ENCODE measurements at regions not wholly inside any gene's neighbourhood (a gene's known extent, or its start where the extent isn't known, plus 50 kb on each side); places are given as distances from the start of the nearest gene placed in this dataset.

GRCh38 chr2:150782613-150783012, 295.1 kb upstream of the RND3 start:
- intact Hi-C loops (cut with DNase I, micrococcal nuclease) = no loop called here
- H3K27me3 ChIP-seq (ENCODE audit: control insufficient read depth in 1 of 2, insufficient read depth in 2 of 2, low read length in 2 of 2) = no peaks in the 10 kb centered on the region
- TF ChIP-seq CTCF (IDR thresholded peaks at IDR 0.05) = no peak
- Mint-ChIP-seq H3K27me3 (no peaks in the 10 kb centered on the region), H3K27ac (no peak overlapping the region), H3K4me3 (no peak overlapping the region), H3K9me3 (no peaks in the 10 kb centered on the region), H3K4me1 (ENCODE audit: low read depth) (no peaks in the 10 kb centered on the region), H3K36me3 (ENCODE audit: low read depth) (no peaks in the 10 kb centered on the region)
- no peak overlapping the region for H3K4me3 ChIP-seq (ENCODE audit: low read length)
- H3K36me3 ChIP-seq (ENCODE audit: insufficient read depth, low read length) = no peaks in the 10 kb centered on the region
- CTCF ChIA-PET = no interaction called here
- ATAC-seq (ENCODE audit: poor library complexity) = no peak
- POLR2A ChIA-PET = no interaction called here
- H3K9me3 ChIP-seq (ENCODE audit: control insufficient read depth in 1 of 2, insufficient read depth in 1 of 2, low read length in 2 of 2) = no peaks in the 10 kb centered on the region
- no peak for DNase-seq
- H3K4me1 ChIP-seq (ENCODE audit: insufficient read depth, low read length) = no peaks in the 10 kb centered on the region
- H3K27ac ChIP-seq (ENCODE audit: low read depth in 1 of 2, low read length in 2 of 2) = no peak overlapping the region

- H3K4me1 ChIP-seq (ENCODE audit: insufficient read depth, low read length) = no peaks in the 10 kb centered on the region
- H3K36me3 Mint-ChIP-seq (ENCODE audit: low read depth) = no peaks in the 10 kb centered on the region
- no peaks in the 10 kb centered on the region for H3K36me3 ChIP-seq (ENCODE audit: insufficient read depth, low read length)
- ChIA-PET CTCF (no interaction called here), POLR2A (no interaction called here)
- no peak overlapping the region for H3K4me3 Mint-ChIP-seq
- intact Hi-C loops (cut with DNase I, micrococcal nuclease) = no loop called here
- no peaks in the 10 kb centered on the region for H3K27me3 ChIP-seq (ENCODE audit: control insufficient read depth in 1 of 2, insufficient read depth in 2 of 2, low read length in 2 of 2)
- DNase-seq = no peak
- no peak for TF ChIP-seq CTCF (IDR thresholded peaks at IDR 0.05)
- H3K27me3 Mint-ChIP-seq = no peaks in the 10 kb centered on the region
- no peaks in the 10 kb centered on the region for H3K9me3 ChIP-seq (ENCODE audit: control insufficient read depth in 1 of 2, insufficient read depth in 1 of 2, low read length in 2 of 2)
- H3K27ac Mint-ChIP-seq = no peak overlapping the region
- H3K9me3 Mint-ChIP-seq = no peaks in the 10 kb centered on the region
- no peak for ATAC-seq (ENCODE audit: poor library complexity)
- no peaks in the 10 kb centered on the region for H3K4me1 Mint-ChIP-seq (ENCODE audit: low read depth)
- H3K27ac ChIP-seq (ENCODE audit: low read depth in 1 of 2, low read length in 2 of 2) = no peak overlapping the region
- no peak overlapping the region for H3K4me3 ChIP-seq (ENCODE audit: low read length)
Observed at GRCh38 chr2:150781142-150781541, 293.7 kb upstream of the RND3 start.

- Histone ChIP-seq H3K4me1 (ENCODE audit: insufficient read depth, low read length) (no peaks in the 10 kb centered on the region), H3K36me3 (ENCODE audit: insufficient read depth, low read length) (no peaks in the 10 kb centered on the region), H3K9me3 (ENCODE audit: control insufficient read depth in 1 of 2, insufficient read depth in 1 of 2, low read length in 2 of 2) (no peaks in the 10 kb centered on the region), H3K27ac (ENCODE audit: low read depth in 1 of 2, low read length in 2 of 2) (no peak overlapping the region), H3K27me3 (ENCODE audit: control insufficient read depth in 1 of 2, insufficient read depth in 2 of 2, low read length in 2 of 2) (no peaks in the 10 kb centered on the region), H3K4me3 (ENCODE audit: low read length) (no peak overlapping the region)
- no peaks in the 10 kb centered on the region for H3K36me3 Mint-ChIP-seq (ENCODE audit: low read depth)
- H3K27me3 Mint-ChIP-seq = no peaks in the 10 kb centered on the region
- H3K27ac Mint-ChIP-seq = no peak overlapping the region
- intact Hi-C loops (cut with DNase I, micrococcal nuclease) = no loop called here
- CTCF ChIA-PET = no interaction called here
- no peak for ATAC-seq (ENCODE audit: poor library complexity)
- DNase-seq = no peak
- H3K4me3 Mint-ChIP-seq = no peak overlapping the region
- no peak for TF ChIP-seq CTCF (IDR thresholded peaks at IDR 0.05)
- POLR2A ChIA-PET = no interaction called here
- H3K4me1 Mint-ChIP-seq (ENCODE audit: low read depth) = no peaks in the 10 kb centered on the region
- H3K9me3 Mint-ChIP-seq = no peaks in the 10 kb centered on the region
Observed at GRCh38 chr2:150778828-150779227, 291.4 kb upstream of the RND3 start.

Data from CD4-positive, alpha-beta T cell (primary cell).